Endothelial cell of umbilical vein (primary cell): ENCODE measurements at regions not wholly inside any gene's neighbourhood (a gene's known extent, or its start where the extent isn't known, plus 50 kb on each side); places are given as distances from the start of the nearest gene placed in this dataset.

ENCODE experiments used
- BruUV-seq: library from RNA; stranded (reverse); fragments of 400-500 nt; replicated peaks from 2 replicates; lab custom pipeline; 2021; lab: Mats Ljungman, UMichigan
- CTCF ChIA-PET: fragments of 300-600, 350-600 bp; sonication (Branson Sonifier 250); formaldehyde crosslinking; loops from one replicate; lab custom pipeline; 2021; ENCODE audit warnings: antibody characterized with exemption, inconsistent platforms; lab: Charles Lee
- POLR2A ChIA-PET: fragments of 300-600, 350-600 bp; sonication (Branson Sonifier 250); formaldehyde crosslinking; loops from one replicate; lab custom pipeline; 2021; ENCODE audit warnings: antibody characterized with exemption, inconsistent platforms; lab: Charles Lee
- DNase-seq: peaks from one replicate; pipeline ENCODE4 v3.0.0-alpha.2; 2011; ENCODE audit warnings: low read depth, low spot score
- FAIRE-seq: peaks from 2 replicates; lab custom pipeline; 2011; peaks lifted over from hg19 to GRCh38; lab: Jason Lieb, UNC
- H2AFZ ChIP-seq: 2 replicates; pipeline ENCODE4 v1.6.0; 2012; ENCODE audit warnings: low read depth, low read length, control low read depth, inconsistent platforms
- H3K27ac ChIP-seq: 2 replicates; pipeline ENCODE4 v1.5.1; 2011; ENCODE audit warnings: low read depth, mild to moderate bottlenecking, control low read depth, low read length, moderate library complexity; ENCODE audit not compliant: insufficient read depth
- H3K27me3 ChIP-seq, 2 experiments: 2 replicates each; pipeline versions ENCODE4 v1.6.0 to v1.6.1; 2011; ENCODE audit warnings: low read length in 2 of 2, mixed read lengths in 1 of 2; ENCODE audit not compliant: control insufficient read depth in 2 of 2, insufficient read depth in 2 of 2
- H3K36me3 ChIP-seq, 2 experiments: 2 replicates in 1 of 2; 3 replicates in 1 of 2; pipeline ENCODE4 v1.5.1; 2011; ENCODE audit warnings: low read length in 2 of 2, mild to moderate bottlenecking in 1 of 2, moderate library complexity in 1 of 2; ENCODE audit not compliant: control insufficient read depth in 2 of 2, insufficient read depth in 2 of 2; ENCODE audit errors: extremely low read depth in 1 of 2
- H3K4me1 ChIP-seq: 3 replicates; pipeline ENCODE4 v1.5.1; 2011; ENCODE audit warnings: mild to moderate bottlenecking, low read length; ENCODE audit not compliant: control insufficient read depth, insufficient read depth; ENCODE audit errors: extremely low read depth
- H3K4me2 ChIP-seq: 2 replicates; pipeline ENCODE4 v1.6.1; 2011; ENCODE audit warnings: low read length, control low read depth, mixed read lengths; ENCODE audit not compliant: insufficient read depth
- H3K4me3 ChIP-seq, 3 experiments: fragments of 200-600 bp in 1 of 3; sonication (generic), shearing (Covaris generic) in 1 of 3; replicated peaks in 1 of 3; 2 replicates each; pipeline ENCODE4 v1.5.1; 2011 to 2016; ENCODE audit warnings: control low read depth in 3 of 3, low read length in 3 of 3, mild to moderate bottlenecking in 2 of 3, inconsistent platforms in 1 of 3, low read depth in 1 of 3, moderate library complexity in 1 of 3; ENCODE audit not compliant: insufficient read depth in 1 of 3
- H3K79me2 ChIP-seq: 2 replicates; pipeline ENCODE4 v1.6.0; 2012; ENCODE audit warnings: low read length, inconsistent platforms; ENCODE audit not compliant: control insufficient read depth, insufficient read depth
- H3K9ac ChIP-seq: replicated peaks from 2 replicates; pipeline ENCODE3; 2011; ENCODE audit warnings: low read length, control low read depth; ENCODE audit not compliant: insufficient read depth; ENCODE audit errors: extremely low read depth
- H3K9me1 ChIP-seq: replicated peaks from 3 replicates; pipeline ENCODE4 v1.6.0; 2011; ENCODE audit warnings: mild to moderate bottlenecking, low read length; ENCODE audit not compliant: control insufficient read depth, insufficient read depth; ENCODE audit errors: extremely low read depth
- H3K9me3 ChIP-seq: replicated peaks from 2 replicates; pipeline ENCODE4 v1.5.1; 2012; ENCODE audit warnings: low read length, inconsistent platforms; ENCODE audit not compliant: control insufficient read depth, insufficient read depth
- H4K20me1 ChIP-seq: replicated peaks from 2 replicates; pipeline ENCODE3; 2011; ENCODE audit warnings: mild to moderate bottlenecking, low read length; ENCODE audit not compliant: control insufficient read depth, insufficient read depth; ENCODE audit errors: extremely low read depth
- CTCF ChIP-seq, 2 donors: IDR thresholded peaks; 1 replicate in 1 of 2; 2 replicates in 1 of 2; pipeline ENCODE4 v1.5.1; 2011; ENCODE audit warnings: low read length in 2 of 2, mild to moderate bottlenecking in 2 of 2, moderate library complexity in 2 of 2, control low read depth in 1 of 2, inconsistent platforms in 1 of 2, low read depth in 1 of 2; ENCODE audit not compliant: insufficient read depth in 1 of 2; ENCODE audit errors: extremely low read depth in 1 of 2
- EZH2 ChIP-seq: IDR thresholded peaks from 2 replicates; pipeline ENCODE4 v1.6.1; 2012; ENCODE audit warnings: borderline replicate concordance, low read depth, mild to moderate bottlenecking, moderate library complexity, low read length, inconsistent platforms; ENCODE audit not compliant: severe bottlenecking
- FOS ChIP-seq: IDR thresholded peaks from 2 replicates; pipeline ENCODE4 v1.6.1; 2011; ENCODE audit warnings: mild to moderate bottlenecking, low read length, moderate library complexity, borderline replicate concordance; ENCODE audit not compliant: insufficient read depth
- GATA2 ChIP-seq: IDR thresholded peaks from 2 replicates; pipeline ENCODE4 v1.7.0; 2011; ENCODE audit warnings: low read depth, mild to moderate bottlenecking, moderate library complexity, mixed read lengths, low read length; ENCODE audit not compliant: insufficient read length, insufficient read depth
- JUN ChIP-seq: IDR thresholded peaks from 2 replicates; pipeline ENCODE4 v1.6.1; 2011; ENCODE audit warnings: borderline replicate concordance, low read depth; ENCODE audit not compliant: insufficient read length, insufficient read depth
- MAX ChIP-seq: IDR thresholded peaks from 2 replicates; pipeline ENCODE4 v1.6.1; 2011; ENCODE audit not compliant: insufficient read depth, insufficient read length
- MYC ChIP-seq: IDR thresholded peaks from one replicate; pipeline ENCODE4 v1.6.1; 2011; ENCODE audit warnings: mild to moderate bottlenecking, low read depth, low read length
- POLR2A ChIP-seq: IDR thresholded peaks from 2 replicates; pipeline ENCODE4 v1.6.1; 2012; ENCODE audit warnings: low read depth, mild to moderate bottlenecking, control low read depth, low read length
- POLR2AphosphoS5 ChIP-seq: IDR thresholded peaks from 2 replicates; pipeline ENCODE4 v1.6.1; 2012; ENCODE audit warnings: low read depth, mild to moderate bottlenecking, control low read depth, low read length, moderate library complexity; ENCODE audit not compliant: insufficient read depth
- dilution Hi-C: fragments of 300-500 bp; cut with MboI; formaldehyde crosslinking; loops from one replicate; pipeline ENCODE4 v1.15.0; 2019; ENCODE audit warnings: low sequenced_read_pairs; ENCODE audit not compliant: extremely low pct_ligation_motif_present
- intact Hi-C: fragments of 100-400 bp; cut with micrococcal nuclease; formaldehyde crosslinking; loops from one replicate; pipeline ENCODE4 v1.10.0; 2022

- POLR2A ChIA-PET, result no interaction called here
- no peak overlapping the region for H3K4me2 ChIP-seq
- CTCF ChIA-PET, result no interaction called here
- no peaks in the 10 kb centered on the region for H3K27me3 ChIP-seq
- no peak overlapping the region for H3K4me3 ChIP-seq
- intact Hi-C loops (no loop called here), dilution Hi-C loops (no loop called here)
- H3K27ac ChIP-seq, result no peak overlapping the region
- H2AFZ ChIP-seq, result no peak overlapping the region
- no peak overlapping the region for H3K9ac ChIP-seq
- H3K36me3 ChIP-seq, result no peaks in the 10 kb centered on the region
- no peaks in the 10 kb centered on the region for H3K4me1 ChIP-seq
- TF ChIP-seq EZH2, result no peak
- no peak for TF ChIP-seq CTCF (IDR thresholded peaks at IDR 0.05; ENCODE audit: extremely low read depth in 1 of 2, insufficient read depth in 1 of 2, low read depth in 1 of 2, low read length in 2 of 2)
- TF ChIP-seq GATA2, result no peak
- TF ChIP-seq MYC, result no peak
- TF ChIP-seq MAX, result no peak
- no peak for TF ChIP-seq FOS
- TF ChIP-seq JUN, result no peak
- TF ChIP-seq POLR2AphosphoS5, result no peak
- TF ChIP-seq POLR2A, result no peak
- DNase-seq (no peak), FAIRE-seq (no peak)
- BruUV-seq, result no TSS peak
- H3K9me1 ChIP-seq, result no peaks in the 10 kb centered on the region
- H4K20me1 ChIP-seq, result no peaks in the 10 kb centered on the region
- H3K9me3 ChIP-seq, result no peaks in the 10 kb centered on the region
- H3K79me2 ChIP-seq, result no peaks in the 10 kb centered on the region
These were observed 162.0 kb downstream of the FAXC start for GRCh38 chr6:99187429-99187828.
